ENCODE measurements at regions not wholly inside any gene's neighbourhood (a gene's known extent, or its start where the extent isn't known, plus 50 kb on each side); places are given as distances from the start of the nearest gene placed in this dataset.
A peak's percentile ranks its signal among the peaks of the same experiment; 100 is the strongest.

DNA sequence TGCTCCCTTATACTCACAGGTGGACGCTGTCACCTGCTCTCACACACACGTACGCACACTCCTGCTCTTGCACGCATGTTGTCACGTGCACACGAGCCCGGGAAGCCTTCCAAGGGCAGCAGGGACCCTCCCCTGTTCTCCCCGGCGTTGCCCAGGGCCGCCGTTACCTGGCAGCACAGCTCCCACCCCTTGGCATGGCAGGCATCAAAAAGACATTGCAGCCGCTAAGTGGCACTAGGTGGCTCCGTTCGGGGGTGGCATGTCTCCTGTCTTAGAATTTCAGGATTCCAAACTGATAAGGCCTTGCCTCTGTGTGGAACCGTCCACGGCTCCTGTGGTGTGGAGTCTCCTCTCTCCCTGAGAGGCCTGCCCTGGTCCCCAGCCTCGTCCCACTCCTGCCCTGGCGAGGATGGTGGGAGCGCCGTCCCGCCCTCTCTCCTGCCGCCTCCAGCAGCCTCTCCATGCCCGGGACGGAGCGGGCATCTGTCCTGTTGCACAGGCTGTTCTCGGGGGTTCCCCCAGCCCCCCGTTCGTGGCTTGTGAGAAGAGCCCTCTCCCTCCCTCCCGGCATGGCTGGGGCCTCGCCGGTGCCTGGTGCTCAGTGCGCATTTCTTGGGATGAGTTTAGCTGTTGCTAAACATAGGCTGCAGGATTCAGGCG lies 126.7 kb upstream of the GSE1 start:
- DNase-seq (ENCODE audit: extremely low read depth, insufficient read length): no peak
- H3K36me3 ChIP-seq (ENCODE audit: control insufficient read depth, insufficient read depth, low read length): no peaks in the 10 kb centered on the region
- H3K4me3 ChIP-seq (replicated peaks; ENCODE audit: low read depth, low read length): no peak overlapping the region
- TF ChIP-seq, protein P1, sequence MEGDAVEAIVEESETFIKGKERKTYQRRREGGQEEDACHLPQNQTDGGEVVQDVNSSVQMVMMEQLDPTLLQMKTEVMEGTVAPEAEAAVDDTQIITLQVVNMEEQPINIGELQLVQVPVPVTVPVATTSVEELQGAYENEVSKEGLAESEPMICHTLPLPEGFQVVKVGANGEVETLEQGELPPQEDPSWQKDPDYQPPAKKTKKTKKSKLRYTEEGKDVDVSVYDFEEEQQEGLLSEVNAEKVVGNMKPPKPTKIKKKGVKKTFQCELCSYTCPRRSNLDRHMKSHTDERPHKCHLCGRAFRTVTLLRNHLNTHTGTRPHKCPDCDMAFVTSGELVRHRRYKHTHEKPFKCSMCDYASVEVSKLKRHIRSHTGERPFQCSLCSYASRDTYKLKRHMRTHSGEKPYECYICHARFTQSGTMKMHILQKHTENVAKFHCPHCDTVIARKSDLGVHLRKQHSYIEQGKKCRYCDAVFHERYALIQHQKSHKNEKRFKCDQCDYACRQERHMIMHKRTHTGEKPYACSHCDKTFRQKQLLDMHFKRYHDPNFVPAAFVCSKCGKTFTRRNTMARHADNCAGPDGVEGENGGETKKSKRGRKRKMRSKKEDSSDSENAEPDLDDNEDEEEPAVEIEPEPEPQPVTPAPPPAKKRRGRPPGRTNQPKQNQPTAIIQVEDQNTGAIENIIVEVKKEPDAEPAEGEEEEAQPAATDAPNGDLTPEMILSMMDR (IDR thresholded peaks at IDR 0.05; ENCODE audit: insufficient read depth, low read length, poor library complexity, severe bottlenecking): no peak
- H3K27me3 ChIP-seq (replicated peaks; ENCODE audit: control insufficient read depth, insufficient read depth, low read length): no peaks in the 10 kb centered on the region; the same call in 1 of the 2 replicates

DNA sequence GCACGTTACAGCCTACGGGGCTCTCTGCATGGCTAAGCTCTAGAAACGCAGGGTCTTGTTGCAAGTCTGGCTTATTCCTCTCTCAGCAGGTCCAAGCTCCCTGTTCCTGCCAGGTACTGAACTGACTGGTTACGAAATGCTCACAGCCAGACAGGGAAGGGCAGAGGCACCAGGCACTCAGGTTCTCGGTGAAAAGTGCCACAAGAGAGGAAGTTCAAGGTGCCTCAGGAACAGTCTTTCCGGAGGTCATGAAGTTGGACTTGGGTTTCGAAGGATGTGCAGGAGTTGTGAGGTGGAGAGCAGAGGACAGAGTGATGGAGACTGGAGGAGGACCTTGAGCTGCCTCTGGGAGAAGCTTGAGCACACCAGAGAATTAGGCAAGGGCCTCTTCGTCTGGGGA lies 124.7 kb upstream of the GSE1 start:
- no peaks in the 10 kb centered on the region; the same call in 1 of the 2 replicates for H3K27me3 ChIP-seq (replicated peaks; ENCODE audit: control insufficient read depth, insufficient read depth, low read length)
- H3K4me3 ChIP-seq (replicated peaks; ENCODE audit: low read depth, low read length): no peak overlapping the region
- TF ChIP-seq, protein P1 (IDR thresholded peaks at IDR 0.05; ENCODE audit: insufficient read depth, low read length, poor library complexity, severe bottlenecking): no peak

DNA sequence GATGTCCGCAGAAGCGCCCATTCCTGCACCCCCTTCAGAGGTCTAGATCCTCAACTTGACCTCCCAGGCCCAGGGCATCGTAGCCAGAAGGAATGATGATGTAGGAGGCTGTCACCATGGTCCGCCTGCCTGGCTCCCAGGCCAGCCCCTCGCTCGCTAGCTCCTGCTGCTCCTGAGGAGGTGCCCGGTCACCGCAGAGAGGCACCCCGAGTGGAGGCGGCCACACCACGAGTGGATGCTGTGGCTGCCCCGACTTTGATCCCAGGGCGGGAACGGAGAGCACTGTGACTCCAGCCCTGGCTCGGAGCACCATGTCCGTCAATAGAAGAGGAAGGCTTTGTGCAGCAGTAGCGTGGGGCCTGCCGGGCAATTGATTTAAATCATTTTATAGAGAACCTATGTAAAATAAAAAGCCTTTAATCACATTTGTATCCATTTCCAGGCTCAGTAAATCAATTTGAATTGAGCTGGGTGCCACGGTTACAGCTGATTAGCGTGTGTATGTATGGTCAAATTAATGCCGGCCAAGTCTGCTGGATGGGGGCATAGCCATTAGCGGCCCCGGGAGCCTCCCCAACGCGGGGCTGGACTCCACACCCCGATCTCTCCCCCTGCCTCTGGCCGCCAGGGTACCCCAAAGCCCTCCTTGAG lies 122.6 kb upstream of the GSE1 start:
- Histone ChIP-seq H3K36me3 (ENCODE audit: control insufficient read depth, insufficient read depth, low read length) (no peaks in the 10 kb centered on the region), H3K27me3 (replicated peaks; ENCODE audit: control insufficient read depth, insufficient read depth, low read length) (no peaks in the 10 kb centered on the region; the same call in 1 of the 2 replicates), H3K4me3 (replicated peaks; ENCODE audit: low read depth, low read length) (no peak overlapping the region)
- TF ChIP-seq, protein P1 (IDR thresholded peaks at IDR 0.05; ENCODE audit: insufficient read depth, low read length, poor library complexity, severe bottlenecking): no peak
- no peak for DNase-seq (ENCODE audit: extremely low read depth, insufficient read length)

More for the DNA sequence above, 124.7 kb upstream of the GSE1 start:
- DNase-seq (ENCODE audit: extremely low read depth, insufficient read length): no peak
- no peaks in the 10 kb centered on the region for H3K36me3 ChIP-seq (ENCODE audit: control insufficient read depth, insufficient read depth, low read length)

DNA sequence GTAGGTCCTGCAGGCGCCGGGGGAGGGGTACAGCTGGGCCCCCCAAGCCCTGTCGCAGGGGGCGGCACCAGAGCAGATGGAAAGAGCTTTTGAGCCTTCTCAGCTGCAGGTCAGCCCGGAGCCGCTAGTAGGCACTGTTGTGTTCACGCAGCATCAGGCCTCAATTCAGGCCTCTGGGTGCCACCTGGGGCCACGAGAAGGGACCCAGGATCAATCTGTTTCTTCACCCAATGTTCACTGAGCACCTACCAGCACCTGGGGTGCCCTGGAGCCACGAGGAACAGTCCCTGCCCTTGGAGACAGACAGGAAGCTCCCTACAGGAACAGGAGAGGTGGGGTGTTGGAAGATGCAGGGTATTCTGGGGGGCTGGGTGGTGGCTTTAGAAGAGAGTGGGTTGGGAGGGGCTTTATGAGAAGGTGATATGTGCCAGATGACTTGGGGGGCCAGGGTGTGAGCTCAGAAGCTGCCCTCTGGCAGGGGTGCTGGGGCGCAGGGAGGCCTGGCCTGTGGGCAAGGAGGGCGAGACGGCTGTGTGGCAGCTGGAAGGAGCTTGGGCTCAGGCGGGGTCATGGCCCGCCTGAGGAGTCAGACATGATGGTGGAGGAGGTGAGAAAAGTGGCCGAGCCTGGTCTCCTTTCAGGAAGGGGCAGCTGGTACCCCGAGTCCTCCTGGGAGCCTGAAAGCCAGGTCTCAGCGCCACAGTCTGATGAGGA lies 121.9 kb upstream of the GSE1 start:
- no peaks in the 10 kb centered on the region for H3K36me3 ChIP-seq (ENCODE audit: control insufficient read depth, insufficient read depth, low read length)
- H3K27me3 ChIP-seq (replicated peaks; ENCODE audit: control insufficient read depth, insufficient read depth, low read length): no peaks in the 10 kb centered on the region; the same call in 1 of the 2 replicates
- peak; percentile 34 for DNase-seq (ENCODE audit: extremely low read depth, insufficient read length)
- TF ChIP-seq, protein P1 (IDR thresholded peaks at IDR 0.05; ENCODE audit: insufficient read depth, low read length, poor library complexity, severe bottlenecking): peak; percentile 99
- H3K4me3 ChIP-seq (replicated peaks; ENCODE audit: low read depth, low read length): no peak overlapping the region

DNA sequence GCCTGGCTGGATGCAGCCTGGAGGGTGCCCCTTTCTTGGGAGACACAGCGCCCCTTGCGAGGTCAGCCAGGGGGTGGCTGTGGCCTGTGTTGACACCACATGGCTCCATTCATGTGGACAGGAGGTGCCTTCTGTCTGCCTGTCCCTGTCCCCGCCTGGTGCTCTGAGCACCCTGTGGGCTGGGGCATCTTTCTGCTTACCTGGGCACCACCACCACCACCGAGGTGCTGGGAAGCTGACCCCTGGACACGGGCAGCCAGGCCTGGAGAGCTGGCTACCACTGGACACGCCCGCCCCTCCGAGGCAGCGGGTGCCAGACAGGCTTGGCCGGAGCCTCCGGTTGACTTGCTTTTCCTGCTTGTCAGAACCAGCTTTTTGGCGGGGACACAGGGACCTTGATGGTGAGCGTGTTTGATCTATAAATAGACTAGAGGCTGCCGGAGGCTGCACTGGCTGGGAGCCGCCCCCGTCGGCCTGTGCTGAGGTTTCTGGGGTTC lies 121.3 kb upstream of the GSE1 start:
- DNase-seq (ENCODE audit: extremely low read depth, insufficient read length): no peak
- TF ChIP-seq, protein P1 (IDR thresholded peaks at IDR 0.05; ENCODE audit: insufficient read depth, low read length, poor library complexity, severe bottlenecking): no peak
- Histone ChIP-seq H3K36me3 (ENCODE audit: control insufficient read depth, insufficient read depth, low read length) (no peaks in the 10 kb centered on the region), H3K27me3 (replicated peaks; ENCODE audit: control insufficient read depth, insufficient read depth, low read length) (no peaks in the 10 kb centered on the region; the same call in 1 of the 2 replicates), H3K4me3 (replicated peaks; ENCODE audit: low read depth, low read length) (no peak overlapping the region)
